ENCODE measurements at regions not wholly inside any gene's neighbourhood (a gene's known extent, or its start where the extent isn't known, plus 50 kb on each side); places are given as distances from the start of the nearest gene placed in this dataset.

DNA sequence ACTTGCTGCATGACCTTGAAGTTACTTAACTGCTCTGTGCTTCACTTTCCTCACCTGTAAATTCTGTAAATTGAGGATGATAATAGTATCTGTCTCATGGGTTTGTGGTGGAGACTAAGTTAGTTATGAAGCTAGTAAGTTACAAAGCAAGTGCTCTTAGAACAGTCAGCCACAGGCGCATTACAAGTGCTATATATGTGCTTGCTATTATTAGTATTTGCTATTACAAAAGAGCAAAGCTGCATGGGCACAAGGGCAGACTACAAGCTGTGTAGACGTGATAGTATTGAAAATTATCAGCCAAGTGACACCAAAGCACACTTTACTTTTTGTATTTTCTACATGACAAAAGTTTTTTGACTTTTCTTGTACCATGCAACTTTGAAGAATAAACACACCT, 150.9 kb upstream of the CTTNBP2NL start:
- H3K27ac ChIP-seq (ENCODE audit: low read length), result no peak overlapping the region
- H3K9ac ChIP-seq (ENCODE audit: low read length), result no peak overlapping the region
- H3K79me2 ChIP-seq (replicated peaks; ENCODE audit: insufficient read depth, low read length), result no peaks in the 10 kb centered on the region
- no peaks in the 10 kb centered on the region for H3K27me3 ChIP-seq (ENCODE audit: insufficient read depth, low read depth, low read length)
- H3K9me2 ChIP-seq (ENCODE audit: insufficient read depth, low read length), result no peaks in the 10 kb centered on the region
- no peak overlapping the region for H3K4me2 ChIP-seq (ENCODE audit: low read length)
- H3K36me3 ChIP-seq (ENCODE audit: insufficient read depth, low read length), result no peaks in the 10 kb centered on the region
- no peak overlapping the region for H2AFZ ChIP-seq (ENCODE audit: low read depth, low read length)
- H3K9me3 ChIP-seq (ENCODE audit: low read length), result no peaks in the 10 kb centered on the region
- no peak overlapping the region for H3K4me3 ChIP-seq (ENCODE audit: low read length)
- H4K20me1 ChIP-seq (ENCODE audit: insufficient read depth), result no peaks in the 10 kb centered on the region
- no peaks in the 10 kb centered on the region for H3F3A ChIP-seq (ENCODE audit: insufficient read depth, low read length, poor library complexity, severe bottlenecking)
- TF ChIP-seq, protein P1, sequence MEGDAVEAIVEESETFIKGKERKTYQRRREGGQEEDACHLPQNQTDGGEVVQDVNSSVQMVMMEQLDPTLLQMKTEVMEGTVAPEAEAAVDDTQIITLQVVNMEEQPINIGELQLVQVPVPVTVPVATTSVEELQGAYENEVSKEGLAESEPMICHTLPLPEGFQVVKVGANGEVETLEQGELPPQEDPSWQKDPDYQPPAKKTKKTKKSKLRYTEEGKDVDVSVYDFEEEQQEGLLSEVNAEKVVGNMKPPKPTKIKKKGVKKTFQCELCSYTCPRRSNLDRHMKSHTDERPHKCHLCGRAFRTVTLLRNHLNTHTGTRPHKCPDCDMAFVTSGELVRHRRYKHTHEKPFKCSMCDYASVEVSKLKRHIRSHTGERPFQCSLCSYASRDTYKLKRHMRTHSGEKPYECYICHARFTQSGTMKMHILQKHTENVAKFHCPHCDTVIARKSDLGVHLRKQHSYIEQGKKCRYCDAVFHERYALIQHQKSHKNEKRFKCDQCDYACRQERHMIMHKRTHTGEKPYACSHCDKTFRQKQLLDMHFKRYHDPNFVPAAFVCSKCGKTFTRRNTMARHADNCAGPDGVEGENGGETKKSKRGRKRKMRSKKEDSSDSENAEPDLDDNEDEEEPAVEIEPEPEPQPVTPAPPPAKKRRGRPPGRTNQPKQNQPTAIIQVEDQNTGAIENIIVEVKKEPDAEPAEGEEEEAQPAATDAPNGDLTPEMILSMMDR (IDR thresholded peaks at IDR 0.05; ENCODE audit: poor library complexity, severe bottlenecking), result no peak
- TF ChIP-seq EZH2 (IDR thresholded peaks at IDR 0.05; ENCODE audit: borderline replicate concordance, insufficient read depth, low read length, poor library complexity, severe bottlenecking) (no peak), RAD21 (conservative IDR thresholded peaks at IDR 0.05) (no peak), EP300 (conservative IDR thresholded peaks at IDR 0.05; ENCODE audit: poor library complexity, severe bottlenecking) (no peak), TAF1 (IDR thresholded peaks at IDR 0.05; ENCODE audit: low read depth) (no peak)

GRCh38 chr1:112247036-112247597, 148.9 kb upstream of the CTTNBP2NL start:
- H3K4me2 ChIP-seq (ENCODE audit: low read length), result no peak overlapping the region
- H3K79me2 ChIP-seq (replicated peaks; ENCODE audit: insufficient read depth, low read length), result no peaks in the 10 kb centered on the region
- no peaks in the 10 kb centered on the region for H3K36me3 ChIP-seq (ENCODE audit: insufficient read depth, low read length)

More at GRCh38 chr1:112247036-112247597, 148.9 kb upstream of the CTTNBP2NL start:
- Histone ChIP-seq H4K20me1 (ENCODE audit: insufficient read depth) (no peaks in the 10 kb centered on the region), H2AFZ (ENCODE audit: low read depth, low read length) (no peak overlapping the region), H3K9ac (ENCODE audit: low read length) (no peak overlapping the region), H3K9me2 (ENCODE audit: insufficient read depth, low read length) (no peaks in the 10 kb centered on the region), H3K27me3 (ENCODE audit: insufficient read depth, low read depth, low read length) (no peaks in the 10 kb centered on the region), H3K27ac (ENCODE audit: low read length) (no peak overlapping the region), H3K9me3 (ENCODE audit: low read length) (no peaks in the 10 kb centered on the region), H3K4me3 (ENCODE audit: low read length) (no peak overlapping the region), H3F3A (ENCODE audit: insufficient read depth, low read length, poor library complexity, severe bottlenecking) (no peaks in the 10 kb centered on the region)
- TF ChIP-seq RAD21 (conservative IDR thresholded peaks at IDR 0.05) (no peak), TAF1 (IDR thresholded peaks at IDR 0.05; ENCODE audit: low read depth) (no peak), EP300 (conservative IDR thresholded peaks at IDR 0.05; ENCODE audit: poor library complexity, severe bottlenecking) (no peak), MXI1 (conservative IDR thresholded peaks at IDR 0.05; ENCODE audit: poor library complexity, severe bottlenecking) (no peak), POLR2AphosphoS5 (IDR thresholded peaks at IDR 0.05) (no peak), SMC3 (conservative IDR thresholded peaks at IDR 0.05; ENCODE audit: poor library complexity) (no peak), EZH2 (IDR thresholded peaks at IDR 0.05; ENCODE audit: borderline replicate concordance, insufficient read depth, low read length, poor library complexity, severe bottlenecking) (no peak)
- TF ChIP-seq, protein P1 (IDR thresholded peaks at IDR 0.05; ENCODE audit: poor library complexity, severe bottlenecking), result no peak
- TF ChIP-seq, protein P2, sequence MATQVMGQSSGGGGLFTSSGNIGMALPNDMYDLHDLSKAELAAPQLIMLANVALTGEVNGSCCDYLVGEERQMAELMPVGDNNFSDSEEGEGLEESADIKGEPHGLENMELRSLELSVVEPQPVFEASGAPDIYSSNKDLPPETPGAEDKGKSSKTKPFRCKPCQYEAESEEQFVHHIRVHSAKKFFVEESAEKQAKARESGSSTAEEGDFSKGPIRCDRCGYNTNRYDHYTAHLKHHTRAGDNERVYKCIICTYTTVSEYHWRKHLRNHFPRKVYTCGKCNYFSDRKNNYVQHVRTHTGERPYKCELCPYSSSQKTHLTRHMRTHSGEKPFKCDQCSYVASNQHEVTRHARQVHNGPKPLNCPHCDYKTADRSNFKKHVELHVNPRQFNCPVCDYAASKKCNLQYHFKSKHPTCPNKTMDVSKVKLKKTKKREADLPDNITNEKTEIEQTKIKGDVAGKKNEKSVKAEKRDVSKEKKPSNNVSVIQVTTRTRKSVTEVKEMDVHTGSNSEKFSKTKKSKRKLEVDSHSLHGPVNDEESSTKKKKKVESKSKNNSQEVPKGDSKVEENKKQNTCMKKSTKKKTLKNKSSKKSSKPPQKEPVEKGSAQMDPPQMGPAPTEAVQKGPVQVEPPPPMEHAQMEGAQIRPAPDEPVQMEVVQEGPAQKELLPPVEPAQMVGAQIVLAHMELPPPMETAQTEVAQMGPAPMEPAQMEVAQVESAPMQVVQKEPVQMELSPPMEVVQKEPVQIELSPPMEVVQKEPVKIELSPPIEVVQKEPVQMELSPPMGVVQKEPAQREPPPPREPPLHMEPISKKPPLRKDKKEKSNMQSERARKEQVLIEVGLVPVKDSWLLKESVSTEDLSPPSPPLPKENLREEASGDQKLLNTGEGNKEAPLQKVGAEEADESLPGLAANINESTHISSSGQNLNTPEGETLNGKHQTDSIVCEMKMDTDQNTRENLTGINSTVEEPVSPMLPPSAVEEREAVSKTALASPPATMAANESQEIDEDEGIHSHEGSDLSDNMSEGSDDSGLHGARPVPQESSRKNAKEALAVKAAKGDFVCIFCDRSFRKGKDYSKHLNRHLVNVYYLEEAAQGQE (IDR thresholded peaks at IDR 0.05; ENCODE audit: borderline replicate concordance), result no peak
